ENCODE measurements at regions not wholly inside any gene's neighbourhood (a gene's known extent, or its start where the extent isn't known, plus 50 kb on each side); places are given as distances from the start of the nearest gene placed in this dataset.

GRCh38 chr6:144757299-144757698 lies 472.2 kb downstream of the UTRN start:
- H3K36me3 Mint-ChIP-seq (ENCODE audit: low read depth), result peaks cover 4% of the 10 kb centered on the region; the same call in 1 of the 2 replicates
- H3K27ac Mint-ChIP-seq, result no peak overlapping the region
- peaks cover 27% of the 10 kb centered on the region for H3K4me1 Mint-ChIP-seq (ENCODE audit: low read depth)
- H3K27me3 Mint-ChIP-seq (ENCODE audit: insufficient read depth), result 0 out of 2 replicates have a peak, but pooled peaks cover 1% of the 10 kb centered on the region
- DNase-seq, result no peak
- no peak for TF ChIP-seq CTCF (IDR thresholded peaks at IDR 0.05)
- no peak overlapping the region for H3K4me3 Mint-ChIP-seq
- no peaks in the 10 kb centered on the region for H3K9me3 Mint-ChIP-seq

- Mint-ChIP-seq H3K9me3 (no peaks in the 10 kb centered on the region), H3K4me3 (no peak overlapping the region)
These were observed 472.6 kb downstream of the UTRN start for GRCh38 chr6:144757730-144758129.

GRCh38 chr6:144758602-144759001 lies 473.5 kb downstream of the UTRN start:
- Mint-ChIP-seq H3K4me1 (ENCODE audit: low read depth) (peaks cover 32% of the 10 kb centered on the region), H3K36me3 (ENCODE audit: low read depth) (peaks cover 10% of the 10 kb centered on the region), H3K9me3 (no peaks in the 10 kb centered on the region), H3K27ac (peak overlapping the region; percentile 37; the same call in 1 of the 2 replicates), H3K4me3 (no peak overlapping the region), H3K27me3 (ENCODE audit: insufficient read depth) (no peaks in the 10 kb centered on the region)
- peak; percentile 28 for DNase-seq
- TF ChIP-seq CTCF (IDR thresholded peaks at IDR 0.05), result no peak

More at GRCh38 chr6:144757730-144758129, 472.6 kb downstream of the UTRN start:
- DNase-seq, result no peak
- no peak for TF ChIP-seq CTCF (IDR thresholded peaks at IDR 0.05)
- H3K36me3 Mint-ChIP-seq (ENCODE audit: low read depth), result peaks cover 4% of the 10 kb centered on the region
- H3K4me1 Mint-ChIP-seq (ENCODE audit: low read depth), result peaks cover 27% of the 10 kb centered on the region
- H3K27me3 Mint-ChIP-seq (ENCODE audit: insufficient read depth), result 0 out of 2 replicates have a peak, but pooled peaks cover 1% of the 10 kb centered on the region
- H3K27ac Mint-ChIP-seq, result no peak overlapping the region

GRCh38 chr6:144762469-144762868 lies 477.3 kb downstream of the UTRN start:
- no peak overlapping the region for H3K27ac Mint-ChIP-seq
- H3K4me3 Mint-ChIP-seq, result no peak overlapping the region
- no peaks in the 10 kb centered on the region for H3K9me3 Mint-ChIP-seq
- H3K36me3 Mint-ChIP-seq (ENCODE audit: low read depth), result peaks cover 15% of the 10 kb centered on the region
- DNase-seq, result no peak
- peaks cover 2% of the 10 kb centered on the region; the same call in 1 of the 2 replicates for H3K27me3 Mint-ChIP-seq (ENCODE audit: insufficient read depth)
- H3K4me1 Mint-ChIP-seq (ENCODE audit: low read depth), result peaks cover 21% of the 10 kb centered on the region
- TF ChIP-seq CTCF (IDR thresholded peaks at IDR 0.05), result no peak

GRCh38 chr6:144767051-144767450 lies 481.9 kb downstream of the UTRN start:
- no peak for TF ChIP-seq CTCF (IDR thresholded peaks at IDR 0.05)
- Mint-ChIP-seq H3K4me3 (no peak overlapping the region), H3K36me3 (ENCODE audit: low read depth) (peaks cover 16% of the 10 kb centered on the region), H3K9me3 (no peaks in the 10 kb centered on the region), H3K27ac (no peak overlapping the region), H3K27me3 (ENCODE audit: insufficient read depth) (peaks cover 2% of the 10 kb centered on the region; the same call in 1 of the 2 replicates), H3K4me1 (ENCODE audit: low read depth) (peaks cover 5% of the 10 kb centered on the region)
- no peak for DNase-seq

Data from HFFc6 (cell line).